Activated CD4-positive, CD25-positive, alpha-beta regulatory T cell treated with anti-CD3 and anti-CD28 coated beads, Interleukin-2, amount 50 U/mL, for 24 hours (primary cell): ENCODE measurements at regions not wholly inside any gene's neighbourhood (a gene's known extent, or its start where the extent isn't known, plus 50 kb on each side); places are given as distances from the start of the nearest gene placed in this dataset.
"Not testable (repeated sequence)": the region's sequence is repeated elsewhere in the genome, so short reads cannot be mapped to it uniquely, and the experiment has no call there.

Source experiments
- ATAC-seq, 2 donors: fragments of 150-1000 bp; cut with Tn5 transposase; one replicate each; pipeline ENCODE4 v1.10.0; 2021; ENCODE audit warnings: mild to moderate bottlenecking in 1 of 2, moderate library complexity in 1 of 2

DNA sequence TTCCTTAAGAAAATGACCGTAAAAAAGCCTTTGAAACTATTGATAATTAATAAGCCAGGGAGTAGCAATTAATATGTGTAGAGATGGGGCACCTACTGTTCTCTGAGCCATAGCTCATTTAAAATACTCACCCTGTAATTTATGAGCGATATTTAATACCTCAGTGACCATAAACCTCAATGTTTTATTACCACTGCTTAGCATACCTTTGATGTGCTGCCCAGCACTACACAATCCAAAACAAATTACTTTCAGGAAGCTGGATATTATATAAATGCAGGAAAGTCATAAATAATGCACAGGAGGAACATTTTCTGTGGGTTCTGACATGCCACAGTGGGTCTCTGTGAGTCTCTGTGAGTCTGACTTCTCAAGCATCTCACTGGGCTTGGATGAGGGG, 166.1 kb upstream of the RPL34 start:
- no peak for ATAC-seq

DNA sequence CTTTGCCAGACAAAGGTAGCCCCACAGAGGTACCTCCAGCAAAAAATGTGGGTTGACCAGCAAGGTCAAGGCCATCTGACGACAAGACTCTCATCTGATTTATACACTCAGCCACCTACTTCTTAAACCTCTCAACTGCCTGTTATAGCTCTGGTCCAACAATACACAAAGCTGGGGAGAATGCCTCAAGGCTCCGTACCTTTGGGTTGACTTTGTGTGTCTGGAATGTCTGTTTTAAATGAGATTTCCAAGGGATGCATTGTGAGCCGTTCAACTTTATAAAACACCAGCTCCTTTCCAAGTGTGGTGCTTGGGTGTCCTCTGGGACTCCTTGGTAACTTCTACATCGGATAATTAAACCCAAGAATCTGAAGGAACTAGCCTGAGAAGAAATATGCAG, 167.0 kb upstream of the RPL34 start:
- no peak for ATAC-seq

- no peak for ATAC-seq
Observed at GRCh38 chr4:108450236-108450898, 170.0 kb upstream of the RPL34 start.

- no peak for ATAC-seq
Observed at GRCh38 chr4:108449129-108449528, 171.2 kb upstream of the RPL34 start.

DNA sequence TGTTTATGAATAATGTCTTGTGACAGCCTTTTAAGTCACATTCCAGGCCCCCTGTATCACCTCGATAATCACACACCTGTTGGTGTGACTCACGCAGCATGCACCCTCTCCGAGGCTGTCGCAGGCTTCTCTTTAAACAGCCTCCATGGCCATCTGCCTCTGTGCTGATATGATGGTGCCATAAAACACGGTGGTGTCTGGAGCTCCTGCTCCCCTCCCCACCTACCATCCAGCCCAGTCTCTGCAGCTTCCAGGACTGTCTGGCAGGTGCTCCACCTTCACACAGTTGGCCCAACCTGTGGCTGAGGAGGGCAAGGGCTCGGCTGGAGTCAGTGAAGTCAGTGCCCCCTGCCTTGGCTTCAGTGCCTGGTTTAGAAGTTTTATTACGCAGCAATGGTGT, 173.8 kb upstream of the RPL34 start:
- ATAC-seq: no peak

DNA sequence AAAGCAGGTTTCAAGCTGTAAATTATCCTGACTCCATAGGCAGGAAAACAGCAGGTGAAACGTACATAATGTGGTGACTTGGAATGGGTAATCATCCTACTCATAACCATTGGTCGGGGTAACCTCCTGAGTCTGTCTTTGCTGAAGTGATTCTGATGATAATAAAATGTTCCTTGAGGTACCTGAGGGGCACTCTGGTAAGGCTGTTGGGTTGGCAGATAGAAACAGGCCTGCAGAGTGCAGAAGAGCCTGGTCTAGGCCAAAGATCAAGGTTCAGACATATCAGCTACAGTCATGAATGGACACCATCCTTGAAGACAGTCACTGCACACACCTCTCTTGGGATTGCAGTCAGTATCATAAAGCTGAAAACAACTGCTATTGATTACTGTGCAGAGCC, 174.7 kb upstream of the RPL34 start:
- no peak for ATAC-seq

DNA sequence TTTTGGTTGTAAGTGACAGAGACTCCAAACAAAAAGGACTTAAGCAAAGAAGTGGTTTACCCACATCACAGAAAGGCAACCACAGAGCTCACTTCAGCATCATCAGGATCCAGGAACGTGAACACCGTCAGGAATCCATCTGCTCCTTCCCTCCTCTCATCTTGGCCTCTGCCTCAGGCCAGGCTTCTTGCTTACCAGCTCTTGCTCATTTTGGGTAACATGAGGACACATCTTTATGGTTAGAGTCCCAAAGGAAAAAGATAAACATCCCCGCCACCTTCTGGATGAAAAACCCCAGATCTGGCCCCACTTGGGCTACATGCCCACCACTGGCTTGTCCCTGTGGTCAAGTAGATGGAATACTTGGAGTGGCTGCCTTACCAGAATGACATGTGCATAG, 176.8 kb upstream of the RPL34 start:
- ATAC-seq: no peak

DNA sequence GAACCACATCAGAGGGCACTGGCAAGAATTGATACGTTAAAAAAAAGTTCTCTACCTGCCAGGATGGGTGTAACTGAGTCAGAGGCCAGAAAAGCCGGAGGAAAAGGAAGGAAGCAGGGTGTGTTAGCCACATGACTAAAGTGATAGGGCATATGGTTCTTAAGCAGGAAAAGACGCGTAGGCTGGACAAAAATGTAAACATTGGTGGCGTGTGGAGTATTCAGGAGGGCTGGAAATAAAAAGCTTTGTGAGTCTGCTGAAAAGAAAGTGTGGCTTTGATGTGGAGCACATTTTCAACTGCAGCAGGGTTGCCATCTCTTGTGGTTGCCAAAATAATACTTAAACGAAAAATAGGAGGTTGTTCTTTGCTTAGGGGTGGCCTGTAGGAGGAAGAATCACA, 186.5 kb upstream of the RPL34 start:
- peak; percentile 17 to 50 for ATAC-seq

DNA sequence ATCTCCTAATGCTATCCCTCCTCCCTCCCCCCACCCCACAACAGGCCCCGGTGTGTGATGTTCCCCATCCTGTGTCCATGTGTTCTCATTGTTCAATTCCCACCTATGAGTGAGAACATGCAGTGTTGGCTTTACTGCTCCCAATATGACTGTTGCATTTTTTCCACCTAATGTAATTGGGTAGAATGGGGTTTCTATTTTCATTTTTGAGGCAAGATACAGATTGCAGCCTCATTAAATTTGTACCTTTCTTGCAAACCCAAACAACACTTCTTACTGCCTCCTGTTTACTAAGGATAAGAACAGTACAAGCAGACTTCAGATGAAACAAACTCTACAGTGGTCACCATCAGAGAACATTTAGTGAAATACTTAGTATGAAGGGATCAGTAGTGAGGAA, 187.0 kb upstream of the RPL34 start:
- ATAC-seq: not testable (repeated sequence)

DNA sequence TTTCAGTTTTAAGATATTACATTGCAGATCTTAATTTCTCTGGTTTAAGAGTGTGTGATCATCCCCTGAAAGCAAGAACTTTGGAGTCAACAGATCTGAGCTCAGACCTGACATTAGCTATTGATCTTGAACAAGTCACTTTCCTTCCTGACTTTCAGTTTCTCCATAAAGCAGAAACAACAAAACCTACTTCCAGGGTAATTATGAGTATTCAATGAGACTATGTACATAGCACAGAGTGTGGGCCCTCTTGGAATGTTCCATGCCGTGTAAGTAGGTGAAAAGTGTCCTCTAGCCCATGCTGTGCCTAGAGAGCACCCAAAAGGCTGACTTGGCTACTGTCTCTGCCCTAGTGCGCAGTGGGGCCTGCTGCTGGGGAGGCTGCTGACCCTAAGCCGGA, 188.0 kb upstream of the RPL34 start:
- peak; percentile 36 to 41 for ATAC-seq

GRCh38 chr4:108431986-108432385, 188.4 kb upstream of the RPL34 start:
- ATAC-seq: no peak

DNA sequence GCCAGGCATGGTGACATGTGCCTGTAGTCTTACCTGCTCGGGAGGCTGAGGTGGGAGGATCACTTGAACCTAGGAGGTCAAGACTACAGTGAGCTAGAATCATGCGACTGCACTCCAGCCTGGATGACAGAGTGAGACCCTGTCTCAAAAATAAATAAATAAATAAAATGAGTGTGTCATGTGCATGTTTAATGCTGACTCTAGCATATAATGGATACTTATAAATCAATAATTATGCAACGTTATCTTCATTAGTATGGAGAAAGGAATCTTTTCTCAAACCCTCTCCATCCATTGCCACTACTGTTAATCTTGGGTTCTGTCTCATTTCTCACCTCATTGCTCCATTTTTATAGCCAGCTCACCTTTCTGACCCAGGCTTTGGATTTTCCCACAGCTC, 189.5 kb upstream of the RPL34 start:
- no peak for ATAC-seq

- no peak for ATAC-seq
Observed at GRCh38 chr4:108429662-108430061, 190.7 kb upstream of the RPL34 start.

- ATAC-seq: no peak
Observed at GRCh38 chr4:108428923-108429322, 191.5 kb upstream of the RPL34 start.

GRCh38 chr4:108427946-108428485, 192.4 kb upstream of the RPL34 start:
- ATAC-seq: no peak

GRCh38 chr4:108426493-108426892, 193.9 kb upstream of the RPL34 start:
- peak; percentile 46 to 57 for ATAC-seq

DNA sequence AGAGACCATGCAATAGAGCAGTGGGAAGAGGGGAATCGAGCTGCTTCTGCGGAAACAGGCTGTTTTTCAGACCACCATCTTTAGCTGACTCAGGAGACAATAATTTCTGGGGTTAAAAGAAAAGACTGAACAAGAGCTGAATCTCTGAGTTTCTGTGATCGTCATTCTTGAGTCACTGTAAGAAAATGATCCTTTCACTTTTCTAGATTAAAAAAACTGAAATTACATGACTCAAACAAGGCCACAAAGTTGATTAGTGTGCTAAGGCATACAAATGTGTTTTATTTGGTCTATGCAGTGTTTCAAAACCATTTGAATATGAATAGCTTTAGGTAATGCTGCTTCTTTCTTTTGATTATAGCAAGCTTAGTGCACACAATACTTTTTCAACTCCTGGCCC, 194.4 kb upstream of the RPL34 start:
- peak; percentile 84 for ATAC-seq

- ATAC-seq: no peak
Observed at GRCh38 chr4:108417923-108418322, 202.5 kb upstream of the RPL34 start.

DNA sequence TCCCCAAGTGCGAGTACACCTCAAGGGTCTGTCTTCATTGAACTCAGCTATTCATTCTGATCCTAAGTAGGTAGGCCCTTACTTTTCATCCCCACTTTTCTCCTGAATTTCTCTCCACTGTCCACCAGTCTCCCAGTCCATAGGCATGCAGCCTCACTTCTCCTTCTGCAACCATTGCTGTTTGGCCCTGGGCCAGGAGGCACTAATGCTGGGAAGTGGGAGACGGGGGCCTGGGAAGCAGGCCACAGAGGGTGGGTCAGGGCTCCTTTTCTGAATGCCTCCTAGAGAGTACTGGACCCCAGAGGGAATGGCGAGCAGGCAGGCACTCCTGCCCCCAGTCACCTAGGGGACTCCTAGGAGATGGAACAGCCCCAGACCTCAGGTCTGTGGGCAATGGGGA, 203.5 kb upstream of the RPL34 start:
- ATAC-seq: no peak

- no peak for ATAC-seq
Observed at GRCh38 chr4:108415389-108415788, 205.0 kb upstream of the RPL34 start.

DNA sequence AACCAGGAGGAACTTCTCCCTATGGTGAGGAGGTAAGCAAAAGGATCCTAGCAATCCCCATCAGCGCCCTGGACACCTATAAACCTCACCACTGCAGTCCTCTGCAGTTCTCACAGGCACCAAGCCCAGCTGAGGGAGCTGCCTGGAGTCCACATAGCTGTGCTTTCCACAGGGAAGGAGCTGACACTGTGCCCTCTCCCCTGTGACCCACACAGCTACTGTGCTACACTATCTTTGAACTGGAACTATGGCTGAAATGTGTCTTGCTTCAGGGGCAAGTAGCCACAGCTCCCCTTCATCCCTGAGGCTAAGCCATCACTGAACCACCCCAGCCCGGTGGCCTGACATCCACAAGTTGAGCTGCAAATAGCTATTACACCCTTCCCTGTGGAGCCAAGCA, 208.5 kb upstream of the RPL34 start:
- no peak for ATAC-seq

DNA sequence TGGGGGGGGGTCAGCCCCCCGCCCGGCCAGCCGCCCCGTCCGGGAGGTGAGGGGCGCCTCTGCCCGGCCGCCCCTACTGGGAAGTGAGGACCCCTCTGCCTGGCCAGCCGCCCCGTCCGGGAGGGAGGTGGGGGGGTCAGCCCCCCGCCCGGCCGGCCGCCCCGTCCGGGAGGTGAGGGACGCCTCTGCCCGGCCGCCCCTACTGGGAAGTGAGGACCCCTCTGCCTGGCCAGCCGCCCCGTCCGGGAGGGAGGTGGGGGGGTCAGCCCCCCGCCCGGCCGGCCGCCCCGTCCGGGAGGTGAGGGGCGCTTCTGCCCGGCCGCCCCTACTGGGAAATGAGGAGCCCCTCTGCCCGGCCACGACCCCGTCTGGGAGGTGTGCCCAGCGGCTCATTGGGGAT, 210.7 kb upstream of the RPL34 start:
- not testable (repeated sequence) for ATAC-seq

GRCh38 chr4:108405586-108405985, 214.8 kb upstream of the RPL34 start:
- no peak for ATAC-seq

DNA sequence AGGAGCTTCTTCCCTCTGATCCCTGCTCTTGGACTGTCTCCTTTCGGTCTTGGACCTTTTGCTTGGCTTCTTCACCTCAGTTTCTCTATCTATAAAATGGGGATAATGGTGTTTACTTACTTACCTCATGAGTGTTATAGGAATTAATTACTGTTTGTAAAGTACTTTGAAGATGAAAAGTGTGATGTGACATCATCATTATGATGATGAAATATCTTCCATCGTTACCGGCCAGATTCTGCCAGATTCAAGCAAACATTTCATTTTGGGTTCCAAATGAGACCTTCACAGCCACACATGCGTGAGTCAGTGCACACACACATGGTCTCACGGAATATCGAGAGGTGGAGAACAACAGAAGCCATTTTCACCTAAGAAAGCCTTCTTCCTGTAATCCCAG, 220.1 kb upstream of the RPL34 start:
- no peak for ATAC-seq

DNA sequence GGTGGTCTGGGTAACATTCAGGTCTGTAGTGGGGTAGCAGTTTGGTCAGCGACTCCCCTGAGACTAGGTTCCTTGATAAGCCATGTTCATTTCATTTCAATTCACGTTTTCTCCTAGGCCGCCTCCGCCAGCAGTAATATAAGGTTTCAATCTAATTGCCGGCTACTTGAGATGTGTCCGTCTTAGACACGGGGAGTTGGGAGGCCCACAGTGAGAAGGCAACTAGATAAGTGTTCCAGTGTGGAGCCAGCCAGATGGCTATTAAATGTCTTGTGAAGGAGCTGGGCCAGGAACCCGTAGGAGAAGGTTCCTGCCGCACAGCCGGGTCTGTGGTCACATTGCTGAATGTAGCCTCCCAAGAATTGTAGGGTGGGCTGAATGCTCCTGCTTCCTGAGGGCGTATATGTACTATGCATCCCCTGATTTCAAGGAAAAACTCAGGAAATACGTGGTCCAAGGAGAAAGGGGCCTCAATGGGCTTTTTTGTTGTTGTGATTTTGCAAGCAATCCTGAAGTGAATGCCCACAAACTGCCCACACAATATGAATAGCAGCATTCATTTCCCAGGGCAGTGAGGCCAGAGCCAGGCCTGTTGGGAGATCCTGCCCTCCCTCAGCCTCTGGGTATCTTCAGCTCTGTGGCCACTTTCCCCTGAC, 220.6 kb upstream of the RPL34 start:
- ATAC-seq: no peak
